ENCODE measurements at regions not wholly inside any gene's neighbourhood (a gene's known extent, or its start where the extent isn't known, plus 50 kb on each side); places are given as distances from the start of the nearest gene placed in this dataset.

DNA sequence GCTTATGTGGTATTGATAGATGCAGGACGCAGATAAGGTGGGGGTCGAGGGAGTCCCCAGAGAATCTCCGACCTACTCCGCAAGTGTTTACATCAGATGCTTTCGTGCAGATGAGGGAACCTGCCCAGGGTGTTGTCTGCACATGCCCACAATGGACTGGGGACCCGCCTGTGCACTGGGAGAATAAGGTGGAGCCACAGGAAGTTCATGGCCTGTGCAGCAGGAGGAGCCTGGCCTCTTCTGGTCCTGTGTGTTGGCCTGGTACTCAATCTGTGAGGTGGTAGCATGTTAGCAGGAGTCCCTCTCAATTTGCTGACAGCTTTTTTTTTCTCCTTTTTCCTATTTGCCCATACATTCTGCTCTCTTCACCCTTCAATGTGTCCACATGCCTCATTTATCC lies 54.1 kb upstream of the AKR1C1 start:
- intact Hi-C loops (cut with micrococcal nuclease; ENCODE audit: unreplicated experiment) (no loop called here), in situ Hi-C loops (cut with HindIII; ENCODE audit: low pct_unique_long_range_greater_than_20kb, low sequenced_read_pairs) (no loop called here)
- DNase-seq (ENCODE audit: low read depth, low spot score) = no peak
- H3K4me1 ChIP-seq (ENCODE audit: control insufficient read depth, insufficient read depth, low read length) = no peaks in the 10 kb centered on the region
- no peak for TF ChIP-seq SIN3A (IDR thresholded peaks at IDR 0.05; ENCODE audit: borderline replicate concordance, insufficient read depth, low read depth, low read length)
- no peak for TF ChIP-seq POLR2AphosphoS5 (IDR thresholded peaks at IDR 0.05; ENCODE audit: low read depth, low read length)
- TF ChIP-seq TCF7L2 (IDR thresholded peaks at IDR 0.05; ENCODE audit: low read depth, low read length) = no peak
- no peak for TF ChIP-seq CTCF (IDR thresholded peaks at IDR 0.05)
- TF ChIP-seq REST (IDR thresholded peaks at IDR 0.05; ENCODE audit: insufficient read depth in 1 of 2, low read depth in 2 of 2, low read length in 1 of 2) = no peak
- ChIA-PET POLR2A (no interaction called here), CTCF (no interaction called here)
- no peaks in the 10 kb centered on the region for H3K27me3 ChIP-seq (ENCODE audit: control insufficient read depth, insufficient read depth, low read length)
- H3K9me3 ChIP-seq (ENCODE audit: control insufficient read depth, insufficient read depth, low read depth, low read length) = no peaks in the 10 kb centered on the region
- no peak overlapping the region for H3K4me3 ChIP-seq (ENCODE audit: low read depth in 2 of 2, low read length in 2 of 2)
- H3K36me3 ChIP-seq (ENCODE audit: control insufficient read depth, insufficient read depth, low read length) = no peaks in the 10 kb centered on the region
- H3K27ac ChIP-seq (ENCODE audit: low read length) = no peak overlapping the region
- no peak for ATAC-seq
- no TSS peak for BruUV-seq (replicated peaks)
